PC-3 (cell line): ENCODE measurements at regions not wholly inside any gene's neighbourhood (a gene's known extent, or its start where the extent isn't known, plus 50 kb on each side); places are given as distances from the start of the nearest gene placed in this dataset.

Source experiments
- CTCF ChIP-seq: fragments of 300-600 bp; sonication (generic); conservative IDR thresholded peaks from 2 replicates; pipeline ENCODE4 v1.5.1; 2017; ENCODE audit warnings: antibody characterized with exemption, low read depth, mild to moderate bottlenecking, low read length
- EZH2 ChIP-seq: fragments of 300-600 bp; sonication (generic); IDR thresholded peaks from one replicate; pipeline ENCODE4 v1.6.1; 2017; ENCODE audit warnings: antibody characterized with exemption, mild to moderate bottlenecking, low read length; ENCODE audit not compliant: unreplicated experiment
- EZH2phosphoT487 ChIP-seq: fragments of 300-600 bp; sonication (generic); IDR thresholded peaks from 2 replicates; pipeline ENCODE4 v1.6.1; 2018; ENCODE audit warnings: mild to moderate bottlenecking, antibody characterized with exemption, low read length, borderline replicate concordance

- TF ChIP-seq CTCF (no peak), EZH2 (no peak), EZH2phosphoT487 (no peak)
These were observed 707.8 kb upstream of the GOLIM4 start for GRCh38 chr3:168803536-168803935.
